ENCODE measurements at regions not wholly inside any gene's neighbourhood (a gene's known extent, or its start where the extent isn't known, plus 50 kb on each side); places are given as distances from the start of the nearest gene placed in this dataset.
"Not testable (repeated sequence)": the region's sequence is repeated elsewhere in the genome, so short reads cannot be mapped to it uniquely, and the experiment has no call there.

DNA sequence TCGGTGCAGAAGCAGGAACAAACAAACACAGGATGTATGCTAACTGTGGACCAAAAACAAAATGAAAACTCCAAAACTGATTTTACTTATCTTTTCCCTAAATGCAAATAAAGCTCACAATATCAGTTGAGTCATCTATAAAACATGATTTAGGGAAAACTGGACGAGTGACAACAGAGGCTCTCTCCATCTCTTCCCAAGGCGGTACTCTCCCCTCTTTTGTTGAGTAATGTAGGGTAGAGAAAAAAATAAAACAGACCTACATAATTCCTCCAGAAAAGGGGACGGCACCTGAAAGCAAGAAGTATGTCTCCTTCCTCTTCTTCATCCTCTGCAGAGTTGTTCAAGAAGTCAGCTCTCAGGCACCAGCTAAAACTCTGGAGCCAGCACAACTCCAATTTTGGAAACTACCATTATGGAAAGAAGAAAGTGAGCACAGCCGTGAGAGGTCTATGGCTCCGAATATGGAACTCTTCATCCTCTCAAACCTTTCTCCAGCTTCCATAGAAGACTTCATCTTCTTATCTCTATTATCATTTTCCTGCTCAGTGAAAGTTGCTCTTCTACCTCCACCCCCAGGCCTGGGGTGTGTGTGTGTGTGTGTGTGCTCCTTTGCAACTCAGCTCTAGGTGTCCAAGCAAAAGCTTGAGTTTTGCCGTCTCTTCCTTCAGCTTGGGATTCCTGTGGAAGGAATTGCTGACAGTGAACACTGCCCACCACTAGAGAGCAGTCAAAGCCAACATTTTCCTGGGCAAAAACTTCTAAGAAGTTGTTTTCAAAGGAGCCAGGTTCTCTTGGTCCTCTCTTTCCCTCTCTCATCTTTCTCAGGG lies 155.4 kb downstream of the DIO2 start:
- DNase-seq (ENCODE audit: low read depth), result peak; percentile 64

DNA sequence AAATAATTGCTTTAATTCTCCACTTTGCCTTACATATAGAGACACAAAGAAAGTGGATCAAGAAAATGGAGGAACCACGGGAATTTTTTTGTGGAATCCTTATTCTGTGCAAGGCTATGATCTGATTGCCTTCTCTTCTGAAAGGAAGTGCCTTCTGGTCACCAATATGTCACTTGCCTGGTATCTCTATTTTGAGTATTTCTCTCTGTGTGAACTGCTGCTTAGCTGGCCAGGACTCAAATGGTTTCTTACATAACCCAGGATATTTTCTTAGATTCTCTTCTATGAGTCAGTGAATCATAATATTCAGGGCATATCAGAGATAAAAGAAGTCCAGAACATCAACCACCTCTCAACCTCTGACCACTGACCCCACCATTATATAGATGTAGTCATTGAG lies 156.1 kb downstream of the DIO2 start:
- peak; percentile 16 for DNase-seq (ENCODE audit: low read depth)

DNA sequence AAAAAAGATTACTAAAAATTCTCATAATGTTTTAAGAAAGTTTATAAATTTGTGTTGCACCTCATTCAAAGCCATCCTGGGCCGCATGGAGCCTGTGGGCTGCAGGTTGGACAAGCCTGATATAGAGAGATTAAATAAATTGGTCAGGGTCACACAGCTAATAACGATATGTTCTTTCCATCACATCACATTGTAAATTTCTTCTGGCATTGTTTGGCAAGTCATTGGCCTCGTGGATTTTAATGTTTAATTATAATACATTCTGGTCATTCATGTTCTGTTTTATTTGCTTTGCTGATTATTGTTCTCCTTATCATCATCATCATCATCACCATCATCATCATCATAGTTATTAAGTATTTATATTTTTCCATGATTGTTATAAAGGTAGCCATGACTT lies 157.3 kb downstream of the DIO2 start:
- DNase-seq (ENCODE audit: low read depth), result no peak

GRCh38 chr14:80049055-80049454 lies 162.2 kb downstream of the DIO2 start:
- no peak for DNase-seq (ENCODE audit: low read depth)

- peak; percentile 18 for DNase-seq (ENCODE audit: low read depth)
These were observed 163.5 kb downstream of the DIO2 start for GRCh38 chr14:80047761-80048160.

GRCh38 chr14:80037349-80037748 lies 174.0 kb downstream of the DIO2 start:
- no peak for DNase-seq (ENCODE audit: low read depth)

GRCh38 chr14:80024417-80024816 lies 186.9 kb downstream of the DIO2 start:
- DNase-seq (ENCODE audit: low read depth), result peak; percentile 13

- DNase-seq (ENCODE audit: low read depth), result not testable (repeated sequence)
These were observed 192.8 kb downstream of the DIO2 start for GRCh38 chr14:80018476-80018875.

- DNase-seq (ENCODE audit: low read depth), result no peak
These were observed 193.5 kb downstream of the DIO2 start for GRCh38 chr14:80017795-80018194.

DNA sequence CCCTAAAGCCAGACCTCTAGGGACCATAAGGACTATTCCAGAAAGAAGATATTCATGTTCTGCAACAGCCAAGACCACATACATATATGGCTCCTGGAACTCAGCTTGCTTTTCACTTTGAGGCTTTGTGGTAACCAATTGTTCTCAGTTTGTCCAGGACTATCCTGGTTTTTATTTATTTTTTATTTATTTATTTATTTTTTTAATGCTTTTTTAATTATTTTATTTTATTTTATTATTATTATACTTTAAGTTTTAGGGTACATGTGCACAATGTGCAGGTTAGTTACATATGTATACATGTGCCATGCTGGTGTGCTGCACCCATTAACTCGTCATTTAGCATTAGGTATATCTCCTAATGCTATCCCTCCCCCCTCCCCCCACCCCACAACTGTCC lies 201.1 kb downstream of the DIO2 start:
- not testable (repeated sequence) for DNase-seq (ENCODE audit: low read depth)

- DNase-seq (ENCODE audit: low read depth), result no peak
These were observed 205.7 kb downstream of the DIO2 start for GRCh38 chr14:80005561-80005960.

GRCh38 chr14:80004871-80005270 lies 206.4 kb downstream of the DIO2 start:
- DNase-seq (ENCODE audit: low read depth), result no peak

- DNase-seq (ENCODE audit: low read depth), result no peak
These were observed 208.2 kb downstream of the DIO2 start for GRCh38 chr14:80003138-80003537.

DNA sequence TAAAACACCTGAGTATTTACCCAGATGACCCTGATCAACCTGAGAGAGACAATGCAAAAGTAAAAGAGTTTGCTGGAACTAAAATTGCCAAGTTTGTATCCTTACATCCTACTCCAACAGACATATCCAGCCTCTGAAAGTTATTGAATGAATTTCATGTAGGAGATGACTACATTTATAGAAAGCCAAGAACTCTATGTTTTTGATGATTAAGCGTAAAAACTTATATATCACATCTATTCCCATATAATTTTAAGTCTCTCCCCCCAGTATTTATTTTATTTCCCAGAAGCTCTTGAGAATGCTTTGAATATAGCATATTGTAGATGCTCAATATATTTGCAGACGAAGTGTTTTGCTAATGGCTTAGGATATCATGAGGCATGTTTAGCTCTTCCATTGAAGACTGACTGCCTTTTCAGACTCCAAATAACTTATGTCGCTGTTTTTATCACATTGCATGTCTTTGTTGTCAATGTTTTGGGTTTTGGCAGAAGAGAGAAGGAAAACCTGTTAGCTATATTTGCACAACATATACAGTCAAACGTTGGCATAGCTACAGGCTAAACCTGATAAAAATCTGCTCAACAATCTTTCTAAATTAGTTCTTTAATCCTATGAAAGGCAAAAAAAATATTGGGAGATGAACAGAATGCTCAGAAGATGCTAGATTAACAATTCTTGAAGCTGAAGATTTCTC lies 213.6 kb downstream of the DIO2 start:
- no peak for DNase-seq (ENCODE audit: low read depth)

GRCh38 chr14:79992407-79993198 lies 218.7 kb downstream of the DIO2 start:
- DNase-seq (ENCODE audit: low read depth), result no peak

DNA sequence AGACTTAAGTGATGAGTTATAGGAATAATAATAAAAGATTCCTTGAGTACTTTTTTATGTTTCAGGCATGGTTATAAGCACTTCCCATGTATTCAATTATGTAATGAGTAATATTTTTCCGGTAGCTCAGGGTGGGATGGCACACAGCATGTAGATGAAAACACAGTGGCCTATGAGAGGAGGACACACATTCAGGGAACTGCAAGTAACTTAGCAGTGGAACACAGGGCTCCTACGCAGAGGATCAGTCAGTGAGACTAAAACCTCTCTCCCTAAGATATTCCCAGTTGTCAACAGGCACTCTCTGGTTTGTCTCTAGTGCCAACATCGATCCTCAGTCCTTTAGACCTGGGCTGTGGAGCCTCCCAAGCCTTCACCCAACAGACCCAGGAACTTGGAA lies 219.4 kb downstream of the DIO2 start:
- DNase-seq (ENCODE audit: low read depth), result no peak

GRCh38 chr14:79989990-79990389 lies 221.3 kb downstream of the DIO2 start:
- no peak for DNase-seq (ENCODE audit: low read depth)

- DNase-seq (ENCODE audit: low read depth), result no peak
These were observed 225.1 kb downstream of the DIO2 start for GRCh38 chr14:79986251-79986650.

GRCh38 chr14:79972230-79972629 lies 239.1 kb downstream of the DIO2 start:
- DNase-seq (ENCODE audit: low read depth), result no peak

GRCh38 chr14:79971330-79971729 lies 240.0 kb downstream of the DIO2 start:
- DNase-seq (ENCODE audit: low read depth), result peak; percentile 39

- DNase-seq (ENCODE audit: low read depth), result no peak
These were observed 243.9 kb downstream of the DIO2 start for GRCh38 chr14:79967453-79967852.

DNA sequence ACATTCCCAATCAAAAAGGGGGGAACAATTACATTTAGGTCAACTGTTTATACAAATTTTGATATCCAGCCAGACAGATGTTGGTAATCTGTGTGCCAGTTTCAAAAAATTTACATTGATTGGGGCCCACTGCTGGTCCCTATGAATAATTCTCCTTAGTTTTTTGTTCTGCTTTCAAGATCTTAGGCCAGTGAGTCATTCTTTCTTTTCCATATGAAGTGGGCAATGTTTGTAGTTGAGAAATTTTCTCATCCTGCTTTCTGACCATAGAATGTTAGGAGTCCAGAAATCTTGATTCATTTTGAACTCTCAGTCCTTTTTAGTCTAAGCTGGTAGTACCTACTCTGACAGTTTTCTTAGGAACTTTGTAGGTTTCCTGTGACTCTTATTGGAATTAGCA lies 244.3 kb downstream of the DIO2 start:
- DNase-seq (ENCODE audit: low read depth), result peak; percentile 2

DNA sequence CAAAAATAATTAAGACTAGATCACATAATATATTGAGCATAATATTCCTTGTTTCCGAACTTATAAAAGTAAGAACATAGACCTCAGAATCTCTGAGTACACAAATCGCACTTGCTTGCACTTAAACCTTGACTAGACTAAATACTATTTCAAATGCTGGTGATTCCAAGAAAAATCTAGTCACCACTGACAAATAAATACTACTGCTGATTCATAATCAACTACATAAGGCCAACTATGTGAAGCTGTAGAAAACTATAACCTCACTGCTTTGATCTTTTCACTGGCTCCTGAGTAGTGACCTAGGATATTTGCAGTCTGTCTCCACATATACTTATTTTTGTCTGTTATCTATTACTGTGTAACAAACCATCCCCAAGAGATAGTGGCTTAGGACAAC lies 245.4 kb downstream of the DIO2 start:
- no peak for DNase-seq (ENCODE audit: low read depth)
